ENCODE measurements at regions not wholly inside any gene's neighbourhood (a gene's known extent, or its start where the extent isn't known, plus 50 kb on each side); places are given as distances from the start of the nearest gene placed in this dataset.

DNA sequence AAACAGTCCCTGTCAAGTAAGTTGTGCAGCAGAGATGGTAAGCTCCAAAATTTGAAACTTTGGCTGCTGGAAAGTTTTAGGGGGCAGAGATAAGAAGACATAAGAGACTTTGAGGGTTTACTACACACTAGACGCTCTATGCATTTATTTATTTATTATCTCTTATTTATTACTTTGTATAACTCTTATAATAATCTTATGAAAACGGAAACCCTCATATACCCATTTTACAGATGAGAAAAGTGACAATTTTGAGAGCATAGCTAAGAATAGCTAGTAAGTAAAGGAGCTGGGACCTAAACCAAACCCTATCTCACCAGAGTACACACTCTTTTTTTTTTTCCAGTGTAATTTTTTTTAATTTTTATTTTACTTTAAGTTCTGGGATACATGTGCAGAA, 112.8 kb upstream of the PKDCC start:
- TF ChIP-seq CTCF (conservative IDR thresholded peaks at IDR 0.05) (no peak), ZFX (IDR thresholded peaks at IDR 0.05) (no peak)
